ENCODE measurements at regions not wholly inside any gene's neighbourhood (a gene's known extent, or its start where the extent isn't known, plus 50 kb on each side); places are given as distances from the start of the nearest gene placed in this dataset.

- TF ChIP-seq CTCF (conservative IDR thresholded peaks at IDR 0.05; ENCODE audit: low read depth, low read length) (no peak), EZH2phosphoT487 (IDR thresholded peaks at IDR 0.05; ENCODE audit: borderline replicate concordance, low read length) (no peak)
Measured at GRCh38 chr20:22055981-22056380, 350.5 kb downstream of the PAX1 start.

Data from PC-3 (cell line).